ENCODE measurements at regions not wholly inside any gene's neighbourhood (a gene's known extent, or its start where the extent isn't known, plus 50 kb on each side); places are given as distances from the start of the nearest gene placed in this dataset.

- DNase-seq: no peak
- H3K27me3 ChIP-seq: no peaks in the 10 kb centered on the region
- no peak overlapping the region for H3K27ac ChIP-seq
- no peaks in the 10 kb centered on the region for H3K4me1 ChIP-seq
- H3K4me3 ChIP-seq (replicated peaks in 1 of 3): no peak overlapping the region
- intact Hi-C loops (cut with DNase I): no loop called here
- WGBS, 2 donors: 46 to 54% methylated on average over 2 of the region's 2 CpGs
- H3K36me3 ChIP-seq: no peaks in the 10 kb centered on the region
- no peaks in the 10 kb centered on the region for H3K9me3 ChIP-seq
- TF ChIP-seq, protein P1, sequence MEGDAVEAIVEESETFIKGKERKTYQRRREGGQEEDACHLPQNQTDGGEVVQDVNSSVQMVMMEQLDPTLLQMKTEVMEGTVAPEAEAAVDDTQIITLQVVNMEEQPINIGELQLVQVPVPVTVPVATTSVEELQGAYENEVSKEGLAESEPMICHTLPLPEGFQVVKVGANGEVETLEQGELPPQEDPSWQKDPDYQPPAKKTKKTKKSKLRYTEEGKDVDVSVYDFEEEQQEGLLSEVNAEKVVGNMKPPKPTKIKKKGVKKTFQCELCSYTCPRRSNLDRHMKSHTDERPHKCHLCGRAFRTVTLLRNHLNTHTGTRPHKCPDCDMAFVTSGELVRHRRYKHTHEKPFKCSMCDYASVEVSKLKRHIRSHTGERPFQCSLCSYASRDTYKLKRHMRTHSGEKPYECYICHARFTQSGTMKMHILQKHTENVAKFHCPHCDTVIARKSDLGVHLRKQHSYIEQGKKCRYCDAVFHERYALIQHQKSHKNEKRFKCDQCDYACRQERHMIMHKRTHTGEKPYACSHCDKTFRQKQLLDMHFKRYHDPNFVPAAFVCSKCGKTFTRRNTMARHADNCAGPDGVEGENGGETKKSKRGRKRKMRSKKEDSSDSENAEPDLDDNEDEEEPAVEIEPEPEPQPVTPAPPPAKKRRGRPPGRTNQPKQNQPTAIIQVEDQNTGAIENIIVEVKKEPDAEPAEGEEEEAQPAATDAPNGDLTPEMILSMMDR (IDR thresholded peaks at IDR 0.05): no peak
- TF ChIP-seq POLR2A (IDR thresholded peaks at IDR 0.05): no peak
Measured at GRCh38 chr14:98543074-98543473, 728.9 kb downstream of the BCL11B start.

DNA sequence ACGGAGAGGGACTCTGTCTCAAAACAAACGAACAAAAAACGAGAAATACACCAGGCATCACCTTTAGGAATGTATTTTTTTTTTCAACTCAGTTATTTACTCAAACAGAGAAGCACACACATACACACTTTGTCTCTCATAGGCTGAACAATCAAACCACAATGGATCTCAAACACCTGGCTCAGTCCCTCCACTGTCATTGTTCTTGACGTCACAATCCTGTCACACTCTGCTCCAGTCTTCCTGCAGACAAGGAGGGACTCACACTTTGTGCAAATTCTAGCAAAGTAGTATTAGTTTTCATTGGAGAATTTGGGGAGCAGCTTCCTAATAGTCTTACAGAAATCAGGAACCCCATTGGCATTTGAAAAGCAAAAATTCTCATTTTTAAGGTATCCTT, 727.8 kb downstream of the BCL11B start:
- H3K27ac ChIP-seq: no peak overlapping the region
- H3K27me3 ChIP-seq: no peaks in the 10 kb centered on the region
- no peak overlapping the region for H3K4me3 ChIP-seq (replicated peaks in 1 of 3)
- intact Hi-C loops (cut with DNase I): no loop called here
- no peaks in the 10 kb centered on the region for H3K4me1 ChIP-seq
- no peaks in the 10 kb centered on the region for H3K36me3 ChIP-seq
- H3K9me3 ChIP-seq: no peaks in the 10 kb centered on the region
- DNase-seq: no peak
- TF ChIP-seq, protein P1 (IDR thresholded peaks at IDR 0.05): no peak
- no peak for TF ChIP-seq POLR2A (IDR thresholded peaks at IDR 0.05)
- WGBS, 2 donors: 68 to 75% methylated on average over 4 of the region's 4 CpGs

GRCh38 chr14:98545181-98545580, 726.8 kb downstream of the BCL11B start:
- no peak for DNase-seq
- no peak overlapping the region for H3K4me3 ChIP-seq (replicated peaks in 1 of 3)
- no peaks in the 10 kb centered on the region for H3K9me3 ChIP-seq
- intact Hi-C loops (cut with DNase I): no loop called here
- no peak overlapping the region for H3K27ac ChIP-seq
- TF ChIP-seq POLR2A (IDR thresholded peaks at IDR 0.05): no peak
- TF ChIP-seq, protein P1 (IDR thresholded peaks at IDR 0.05): no peak
- no peaks in the 10 kb centered on the region for H3K27me3 ChIP-seq
- no peaks in the 10 kb centered on the region for H3K36me3 ChIP-seq
- no peaks in the 10 kb centered on the region for H3K4me1 ChIP-seq

DNA sequence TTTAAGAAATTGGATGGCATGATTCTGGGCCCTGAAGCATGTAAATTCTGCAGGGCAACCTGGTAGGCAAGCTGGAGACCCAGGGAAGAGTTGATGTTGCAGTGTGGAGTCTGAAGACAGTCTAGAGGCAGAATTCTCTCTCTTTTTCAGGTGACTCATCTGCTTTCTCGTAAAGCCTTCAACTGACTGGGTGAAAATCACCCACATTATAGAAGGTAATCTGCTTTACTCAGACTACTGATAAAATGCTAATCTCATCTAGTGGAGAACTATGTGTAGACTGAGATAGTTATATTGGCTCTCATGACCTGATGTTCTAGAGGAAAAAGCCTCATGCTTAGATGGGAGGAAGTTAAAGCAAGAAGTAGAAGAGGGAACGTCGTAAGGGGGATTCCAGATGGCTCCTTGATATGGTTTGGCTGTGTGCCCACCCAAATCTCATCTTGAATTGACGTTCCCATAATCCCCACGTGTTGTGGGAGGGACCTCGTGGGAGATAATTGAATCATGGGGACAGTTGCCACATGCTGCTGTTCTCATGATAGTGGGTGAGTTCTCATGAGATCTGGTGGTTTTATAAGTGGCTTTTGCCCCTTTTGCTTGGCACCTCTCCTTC, 723.8 kb downstream of the BCL11B start:
- Histone ChIP-seq H3K4me1 (no peaks in the 10 kb centered on the region), H3K36me3 (no peaks in the 10 kb centered on the region), H3K9me3 (no peaks in the 10 kb centered on the region), H3K27me3 (no peaks in the 10 kb centered on the region), H3K27ac (no peak overlapping the region), H3K4me3 (replicated peaks in 1 of 3) (no peak overlapping the region)
- TF ChIP-seq, protein P1 (IDR thresholded peaks at IDR 0.05): no peak
- TF ChIP-seq POLR2A (IDR thresholded peaks at IDR 0.05): no peak
- intact Hi-C loops (cut with DNase I): no loop called here
- no peak for DNase-seq
- WGBS, 2 donors: 79 to 80% methylated on average over 6 of the region's 6 CpGs

GRCh38 chr14:98551028-98551427, 721.0 kb downstream of the BCL11B start:
- 83 to 86% methylated on average over 5 of the region's 5 CpGs for WGBS, 2 donors
- Histone ChIP-seq H3K27me3 (no peaks in the 10 kb centered on the region), H3K9me3 (no peaks in the 10 kb centered on the region), H3K36me3 (no peaks in the 10 kb centered on the region), H3K4me1 (no peaks in the 10 kb centered on the region), H3K27ac (no peak overlapping the region), H3K4me3 (replicated peaks in 1 of 3) (no peak overlapping the region)
- TF ChIP-seq POLR2A (IDR thresholded peaks at IDR 0.05): no peak
- TF ChIP-seq, protein P1 (IDR thresholded peaks at IDR 0.05): no peak
- no peak for DNase-seq
- intact Hi-C loops (cut with DNase I): no loop called here
